ENCODE measurements at regions not wholly inside any gene's neighbourhood (a gene's known extent, or its start where the extent isn't known, plus 50 kb on each side); places are given as distances from the start of the nearest gene placed in this dataset.

DNA sequence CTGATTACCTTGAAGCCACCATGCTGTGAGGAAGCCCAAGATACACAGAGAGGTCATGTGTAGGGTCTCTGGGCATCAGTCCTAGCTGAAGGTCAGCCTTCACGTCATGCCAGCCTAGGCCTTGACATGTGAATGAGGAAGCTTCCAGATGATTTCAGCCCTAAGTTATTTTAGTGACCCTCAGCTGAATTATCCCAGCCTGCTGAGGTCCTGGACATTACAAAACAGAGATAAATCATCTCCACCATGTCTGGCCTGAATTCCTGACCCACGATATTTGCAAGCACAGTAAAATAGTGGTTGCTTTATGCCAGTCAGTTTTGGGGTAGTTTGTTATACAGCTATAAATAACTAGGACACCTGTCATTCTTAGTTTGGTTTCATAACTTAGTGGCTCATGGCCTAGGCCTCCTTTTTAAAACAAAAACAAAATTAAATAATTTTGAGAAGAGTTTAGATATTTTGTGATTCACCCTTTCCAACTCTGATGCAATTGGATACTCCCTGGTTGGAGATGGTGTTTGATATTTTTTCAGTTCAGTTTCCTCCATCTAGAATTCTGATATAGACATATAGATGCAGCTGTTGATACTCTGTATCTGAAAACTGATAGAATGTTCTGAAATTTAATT lies 571.3 kb upstream of the CLINT1 start:
- DNase-seq (ENCODE audit: low read depth): no peak
- TF ChIP-seq, protein P1, sequence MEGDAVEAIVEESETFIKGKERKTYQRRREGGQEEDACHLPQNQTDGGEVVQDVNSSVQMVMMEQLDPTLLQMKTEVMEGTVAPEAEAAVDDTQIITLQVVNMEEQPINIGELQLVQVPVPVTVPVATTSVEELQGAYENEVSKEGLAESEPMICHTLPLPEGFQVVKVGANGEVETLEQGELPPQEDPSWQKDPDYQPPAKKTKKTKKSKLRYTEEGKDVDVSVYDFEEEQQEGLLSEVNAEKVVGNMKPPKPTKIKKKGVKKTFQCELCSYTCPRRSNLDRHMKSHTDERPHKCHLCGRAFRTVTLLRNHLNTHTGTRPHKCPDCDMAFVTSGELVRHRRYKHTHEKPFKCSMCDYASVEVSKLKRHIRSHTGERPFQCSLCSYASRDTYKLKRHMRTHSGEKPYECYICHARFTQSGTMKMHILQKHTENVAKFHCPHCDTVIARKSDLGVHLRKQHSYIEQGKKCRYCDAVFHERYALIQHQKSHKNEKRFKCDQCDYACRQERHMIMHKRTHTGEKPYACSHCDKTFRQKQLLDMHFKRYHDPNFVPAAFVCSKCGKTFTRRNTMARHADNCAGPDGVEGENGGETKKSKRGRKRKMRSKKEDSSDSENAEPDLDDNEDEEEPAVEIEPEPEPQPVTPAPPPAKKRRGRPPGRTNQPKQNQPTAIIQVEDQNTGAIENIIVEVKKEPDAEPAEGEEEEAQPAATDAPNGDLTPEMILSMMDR (conservative IDR thresholded peaks at IDR 0.05; ENCODE audit: low read depth, low read length): no peak
- no peak overlapping the region for H3K4me3 ChIP-seq (ENCODE audit: low read length)

DNA sequence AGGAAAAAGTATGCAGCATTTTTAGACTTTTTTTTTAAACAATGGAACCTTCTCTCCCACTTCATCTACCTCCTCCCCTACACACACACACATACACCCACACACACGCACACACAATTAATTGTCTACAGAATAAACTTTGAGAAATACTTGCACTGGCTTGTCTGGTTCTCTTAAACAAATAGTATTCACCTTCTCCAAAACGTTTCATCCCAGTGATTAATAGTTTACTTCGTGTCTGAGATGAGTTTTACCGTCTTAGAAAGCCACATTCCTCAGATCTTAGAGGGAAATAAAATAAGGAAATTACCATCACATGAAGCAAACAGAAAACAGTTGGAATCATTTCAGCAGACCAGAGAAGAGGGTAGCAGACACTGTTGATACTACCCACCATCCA lies 570.6 kb upstream of the CLINT1 start:
- TF ChIP-seq, protein P1 (conservative IDR thresholded peaks at IDR 0.05; ENCODE audit: low read depth, low read length): no peak
- H3K4me3 ChIP-seq (ENCODE audit: low read length): no peak overlapping the region

DNA sequence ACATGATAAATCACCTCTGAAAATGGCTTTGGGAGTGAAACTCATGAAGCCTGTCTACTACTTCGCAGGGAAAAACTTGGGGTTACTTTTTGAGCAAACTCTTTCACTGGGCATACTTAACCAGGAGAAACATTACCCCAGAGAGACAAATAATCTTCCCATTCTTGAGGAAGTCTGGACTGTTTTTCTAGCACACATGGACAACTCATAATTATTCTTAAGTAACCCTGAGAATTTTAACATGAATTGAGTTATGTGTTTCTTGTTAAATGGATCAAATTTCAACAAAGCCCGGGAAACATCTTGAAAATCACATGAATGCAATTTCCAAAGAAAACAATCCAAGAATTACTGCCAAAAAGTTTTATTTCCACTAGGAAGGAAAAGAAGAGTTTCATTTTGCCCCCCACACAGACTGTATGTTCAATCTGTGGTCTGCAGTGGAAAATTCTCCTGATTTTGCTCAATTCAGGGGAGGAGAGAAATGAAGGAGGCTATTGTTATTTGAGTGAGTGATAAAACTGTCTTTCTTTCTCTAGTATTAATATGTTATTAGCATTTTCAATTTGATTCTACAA lies 564.8 kb upstream of the CLINT1 start:
- DNase-seq (ENCODE audit: low read depth): no peak

More for the DNA sequence above, 570.6 kb upstream of the CLINT1 start:
- no peak for DNase-seq (ENCODE audit: low read depth)

DNA sequence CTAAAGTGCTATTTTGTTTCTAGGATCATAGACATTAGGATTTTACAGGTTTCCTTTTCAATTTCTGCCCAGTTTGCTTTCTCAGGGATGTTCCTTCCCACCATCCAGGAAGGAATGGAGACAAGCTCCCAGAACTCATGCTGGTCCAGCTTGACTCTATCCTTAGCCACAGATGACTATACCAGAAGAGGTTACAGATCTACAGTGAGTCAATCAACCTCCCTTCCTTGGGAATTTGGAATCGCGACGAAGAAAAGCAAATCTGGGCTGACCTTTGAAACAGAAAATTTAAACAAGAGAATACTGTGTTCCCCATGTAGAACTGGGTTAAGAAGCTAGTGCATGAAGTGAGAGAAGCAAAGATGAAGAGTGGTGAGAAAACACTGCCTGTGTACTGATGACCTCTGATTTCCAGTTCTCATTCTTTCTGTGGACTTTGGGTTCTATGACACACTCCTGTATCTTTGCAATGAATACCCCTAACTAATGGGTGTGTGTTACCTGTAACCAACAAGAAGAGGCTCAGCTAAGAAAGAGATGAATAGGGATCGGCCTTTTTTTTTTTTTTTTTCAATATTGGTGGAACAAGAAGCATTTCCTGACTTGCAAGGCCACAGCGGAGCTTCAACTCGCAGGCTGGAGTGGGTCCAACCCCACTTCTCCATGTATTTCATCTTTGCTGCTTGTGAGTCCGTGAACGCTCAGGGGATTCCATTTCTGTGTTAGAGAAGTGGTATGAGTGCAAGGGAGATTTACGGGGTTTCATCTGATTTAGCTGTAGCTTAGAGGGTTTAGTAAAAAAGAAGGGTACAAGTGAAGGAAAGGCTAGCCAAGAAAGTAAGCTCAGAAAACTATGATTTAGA lies 563.9 kb upstream of the CLINT1 start:
- no peak overlapping the region for H3K4me3 ChIP-seq (ENCODE audit: low read length)

More for the DNA sequence above, 564.8 kb upstream of the CLINT1 start:
- no peak overlapping the region for H3K4me3 ChIP-seq (ENCODE audit: low read length)
- TF ChIP-seq, protein P1 (conservative IDR thresholded peaks at IDR 0.05; ENCODE audit: low read depth, low read length): no peak

DNA sequence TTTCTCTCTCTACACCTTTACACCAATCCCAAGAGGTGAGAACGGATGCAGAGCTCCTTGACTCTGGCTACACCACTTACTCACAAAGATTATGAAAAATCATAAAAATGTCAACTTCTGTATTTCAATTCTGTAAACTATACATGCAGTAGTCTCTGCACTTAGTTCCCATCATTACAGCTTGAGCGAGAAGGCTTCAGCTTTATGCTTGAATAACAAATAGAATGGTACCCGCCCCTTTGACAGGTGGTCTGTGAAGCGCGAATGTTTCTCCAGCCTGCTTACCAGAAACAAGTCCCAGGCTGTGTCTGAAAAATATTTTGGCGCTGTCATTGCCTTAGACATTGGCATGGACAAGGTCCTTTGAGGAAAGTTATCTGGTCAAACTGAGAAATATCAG lies 562.4 kb upstream of the CLINT1 start:
- TF ChIP-seq, protein P1 (conservative IDR thresholded peaks at IDR 0.05; ENCODE audit: low read depth, low read length): no peak
- DNase-seq (ENCODE audit: low read depth): no peak

More for the DNA sequence above, 563.9 kb upstream of the CLINT1 start:
- no peak for DNase-seq (ENCODE audit: low read depth)
- TF ChIP-seq, protein P1 (conservative IDR thresholded peaks at IDR 0.05; ENCODE audit: low read depth, low read length): no peak

DNA sequence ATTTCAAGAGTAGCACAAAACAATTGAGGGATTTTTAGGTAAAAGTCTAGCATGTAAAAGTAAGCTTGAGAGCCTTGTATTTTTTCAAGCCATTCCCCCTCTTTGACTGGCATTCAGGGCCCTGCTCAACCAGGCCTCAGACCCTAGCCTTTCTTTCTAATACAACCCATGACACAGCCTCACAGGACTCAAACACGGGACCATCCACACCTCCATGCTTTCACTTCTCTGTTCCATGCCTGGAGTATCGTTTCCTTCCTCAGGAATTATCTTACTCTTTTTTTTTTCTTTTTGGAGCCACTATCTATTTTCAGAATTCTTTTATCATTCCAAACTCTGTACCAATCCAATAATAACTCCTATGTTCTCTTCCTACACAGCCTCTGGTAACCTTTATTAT lies 560.2 kb upstream of the CLINT1 start:
- no peak overlapping the region for H3K4me3 ChIP-seq (ENCODE audit: low read length)
- TF ChIP-seq, protein P1 (conservative IDR thresholded peaks at IDR 0.05; ENCODE audit: low read depth, low read length): no peak
- DNase-seq (ENCODE audit: low read depth): no peak

More for the DNA sequence above, 562.4 kb upstream of the CLINT1 start:
- no peak overlapping the region for H3K4me3 ChIP-seq (ENCODE audit: low read length)

Data from retinal pigment epithelial cell (primary cell).